ENCODE measurements at regions not wholly inside any gene's neighbourhood (a gene's known extent, or its start where the extent isn't known, plus 50 kb on each side); places are given as distances from the start of the nearest gene placed in this dataset.

- no peak overlapping the region for H2BK20ac ChIP-seq (ENCODE audit: low read depth, low read length, poor library complexity, severe bottlenecking)
- Mint-ChIP-seq H3K4me3 (no peak overlapping the region), H3K27ac (no peak overlapping the region), H3K9me3 (peaks cover 0 to under 1% of the 10 kb centered on the region in 2 experiments; a peak in 2 of 5 replicates), H3K27me3 (ENCODE audit: low read depth) (no peaks in the 10 kb centered on the region), H3K4me1 (no peaks in the 10 kb centered on the region), H3K36me3 (ENCODE audit: insufficient read depth in 1 of 3, low read depth in 3 of 3) (no peaks in the 10 kb centered on the region)
- H3K79me2 ChIP-seq (ENCODE audit: insufficient read depth, low read length) = no peaks in the 10 kb centered on the region
- no peaks in the 10 kb centered on the region for H3K27me3 ChIP-seq (ENCODE audit: insufficient read depth, low read length)
- no peak overlapping the region for H2AFZ ChIP-seq (ENCODE audit: low read length)
- no peaks in the 10 kb centered on the region for H3K79me1 ChIP-seq (ENCODE audit: insufficient read depth, low read depth, low read length, poor library complexity, severe bottlenecking)
- TF ChIP-seq, protein P1, sequence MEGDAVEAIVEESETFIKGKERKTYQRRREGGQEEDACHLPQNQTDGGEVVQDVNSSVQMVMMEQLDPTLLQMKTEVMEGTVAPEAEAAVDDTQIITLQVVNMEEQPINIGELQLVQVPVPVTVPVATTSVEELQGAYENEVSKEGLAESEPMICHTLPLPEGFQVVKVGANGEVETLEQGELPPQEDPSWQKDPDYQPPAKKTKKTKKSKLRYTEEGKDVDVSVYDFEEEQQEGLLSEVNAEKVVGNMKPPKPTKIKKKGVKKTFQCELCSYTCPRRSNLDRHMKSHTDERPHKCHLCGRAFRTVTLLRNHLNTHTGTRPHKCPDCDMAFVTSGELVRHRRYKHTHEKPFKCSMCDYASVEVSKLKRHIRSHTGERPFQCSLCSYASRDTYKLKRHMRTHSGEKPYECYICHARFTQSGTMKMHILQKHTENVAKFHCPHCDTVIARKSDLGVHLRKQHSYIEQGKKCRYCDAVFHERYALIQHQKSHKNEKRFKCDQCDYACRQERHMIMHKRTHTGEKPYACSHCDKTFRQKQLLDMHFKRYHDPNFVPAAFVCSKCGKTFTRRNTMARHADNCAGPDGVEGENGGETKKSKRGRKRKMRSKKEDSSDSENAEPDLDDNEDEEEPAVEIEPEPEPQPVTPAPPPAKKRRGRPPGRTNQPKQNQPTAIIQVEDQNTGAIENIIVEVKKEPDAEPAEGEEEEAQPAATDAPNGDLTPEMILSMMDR (conservative IDR thresholded peaks at IDR 0.05) = no peak
- H4K5ac ChIP-seq (ENCODE audit: insufficient read length, low read depth, low read length) = no peak overlapping the region
- no peak overlapping the region for H3K23ac ChIP-seq (ENCODE audit: insufficient read length, low read depth, low read length)
- H4K20me1 ChIP-seq (ENCODE audit: control insufficient read depth, insufficient read depth, insufficient read length) = no peaks in the 10 kb centered on the region
- H4K8ac ChIP-seq (replicated peaks; ENCODE audit: insufficient read length, low read depth, low read length) = no peak overlapping the region
- no peaks in the 10 kb centered on the region for H3K4me1 ChIP-seq (ENCODE audit: insufficient read depth, low read length)
- no peak overlapping the region for H3K27ac ChIP-seq (ENCODE audit: insufficient read length, low read depth, low read length)
- no peak overlapping the region for H2BK120ac ChIP-seq (ENCODE audit: low read depth, low read length, poor library complexity, severe bottlenecking)
- no peaks in the 10 kb centered on the region for H3K23me2 ChIP-seq (ENCODE audit: insufficient read length, low read depth, low read length, poor library complexity, severe bottlenecking)
- H3K9ac ChIP-seq (ENCODE audit: extremely low read depth, insufficient read length, low read length) = no peak overlapping the region
- no peak overlapping the region for H2BK12ac ChIP-seq (ENCODE audit: insufficient read length, low read depth, low read length)
- no peak overlapping the region for H3T11ph ChIP-seq (ENCODE audit: low read length)
- no peaks in the 10 kb centered on the region for H3K9me3 ChIP-seq (ENCODE audit: control insufficient read depth, low read depth, low read length)
- no peak overlapping the region for H3K4ac ChIP-seq (ENCODE audit: low read depth, low read length)
- no peak for DNase-seq
- no peak overlapping the region for H2BK5ac ChIP-seq (ENCODE audit: insufficient read length, low read length)
- H4K91ac ChIP-seq (ENCODE audit: insufficient read length, low read depth, low read length) = no peak overlapping the region
- H3K14ac ChIP-seq (ENCODE audit: insufficient read depth, low read length) = no peak overlapping the region
- H3K56ac ChIP-seq (ENCODE audit: insufficient read length, low read depth, low read length) = no peak overlapping the region
- no peak overlapping the region for H2BK15ac ChIP-seq (ENCODE audit: low read depth, low read length)
- H3K4me2 ChIP-seq (ENCODE audit: insufficient read depth, insufficient read length, low read length) = no peak overlapping the region
- H2AK5ac ChIP-seq (ENCODE audit: insufficient read length, low read length) = no peak overlapping the region
- no peak overlapping the region for H3K18ac ChIP-seq (ENCODE audit: insufficient read length, low read depth, low read length)
These were observed 525.7 kb downstream of the CDH11 start for GRCh38 chr16:64596196-64596595.

Data from H9 (cell line).